NCI-H1436 treated with DMSO at 0.1 percent for 48 hours (cell line): ENCODE measurements at regions not wholly inside any gene's neighbourhood (a gene's known extent, or its start where the extent isn't known, plus 50 kb on each side); places are given as distances from the start of the nearest gene placed in this dataset.

Experiments used
- DNase-seq: peaks from one replicate; lab custom pipeline; 2025; lab: John Stamatoyannopoulos, UW

GRCh38 chr18:28404694-28405093 is 227.8 kb upstream of the CDH2 start:
- no peak for DNase-seq

GRCh38 chr18:28399781-28400362 is 222.9 kb upstream of the CDH2 start:
- DNase-seq, result no peak

- no peak for DNase-seq
Observed at GRCh38 chr18:28398471-28398870, 221.5 kb upstream of the CDH2 start.

GRCh38 chr18:28390022-28390421 is 213.1 kb upstream of the CDH2 start:
- DNase-seq, result no peak

- no peak for DNase-seq
Observed at GRCh38 chr18:28382215-28382879, 205.4 kb upstream of the CDH2 start.

- DNase-seq, result no peak
Observed at GRCh38 chr18:28372186-28372585, 195.3 kb upstream of the CDH2 start.

- no peak for DNase-seq
Observed at GRCh38 chr18:28366676-28367075, 189.7 kb upstream of the CDH2 start.

GRCh38 chr18:28365411-28365831 is 188.5 kb upstream of the CDH2 start:
- no peak for DNase-seq

GRCh38 chr18:28363124-28363523 is 186.2 kb upstream of the CDH2 start:
- DNase-seq, result no peak

GRCh38 chr18:28359176-28359575 is 182.2 kb upstream of the CDH2 start:
- DNase-seq, result no peak

GRCh38 chr18:28357766-28358401 is 181.0 kb upstream of the CDH2 start:
- no peak for DNase-seq

GRCh38 chr18:28350821-28351220 is 173.9 kb upstream of the CDH2 start:
- DNase-seq, result no peak

- no peak for DNase-seq
Observed at GRCh38 chr18:28342231-28342630, 165.3 kb upstream of the CDH2 start.

- no peak for DNase-seq
Observed at GRCh38 chr18:28338316-28338715, 161.4 kb upstream of the CDH2 start.

GRCh38 chr18:28334516-28334915 is 157.6 kb upstream of the CDH2 start:
- DNase-seq, result no peak

- DNase-seq, result no peak
Observed at GRCh38 chr18:28332071-28332470, 155.1 kb upstream of the CDH2 start.

- no peak for DNase-seq
Observed at GRCh38 chr18:28331551-28331950, 154.6 kb upstream of the CDH2 start.

GRCh38 chr18:28313602-28314001 is 136.7 kb upstream of the CDH2 start:
- DNase-seq, result no peak

- no peak for DNase-seq
Observed at GRCh38 chr18:28288784-28289183, 111.9 kb upstream of the CDH2 start.

GRCh38 chr18:28287146-28287545 is 110.2 kb upstream of the CDH2 start:
- DNase-seq, result no peak

- no peak for DNase-seq
Observed at GRCh38 chr18:28284132-28284531, 107.2 kb upstream of the CDH2 start.

- DNase-seq, result no peak
Observed at GRCh38 chr18:28281400-28281799, 104.5 kb upstream of the CDH2 start.

GRCh38 chr18:28269750-28270149 is 92.8 kb upstream of the CDH2 start:
- DNase-seq, result no peak
